Islet of Langerhans (tissue), 1 donor: ENCODE measurements at regions not wholly inside any gene's neighbourhood (a gene's known extent, or its start where the extent isn't known, plus 50 kb on each side); places are given as distances from the start of the nearest gene placed in this dataset.
"Not testable (repeated sequence)": the region's sequence is repeated elsewhere in the genome, so short reads cannot be mapped to it uniquely, and the experiment has no call there.

Experiments used
- FAIRE-seq: peaks from one replicate; lab custom pipeline; 2011; peaks lifted over from hg19 to GRCh38; lab: Jason Lieb, UNC

GRCh38 chr4:152063621-152064240 is 302.9 kb upstream of the GATB start:
- no peak for FAIRE-seq

DNA sequence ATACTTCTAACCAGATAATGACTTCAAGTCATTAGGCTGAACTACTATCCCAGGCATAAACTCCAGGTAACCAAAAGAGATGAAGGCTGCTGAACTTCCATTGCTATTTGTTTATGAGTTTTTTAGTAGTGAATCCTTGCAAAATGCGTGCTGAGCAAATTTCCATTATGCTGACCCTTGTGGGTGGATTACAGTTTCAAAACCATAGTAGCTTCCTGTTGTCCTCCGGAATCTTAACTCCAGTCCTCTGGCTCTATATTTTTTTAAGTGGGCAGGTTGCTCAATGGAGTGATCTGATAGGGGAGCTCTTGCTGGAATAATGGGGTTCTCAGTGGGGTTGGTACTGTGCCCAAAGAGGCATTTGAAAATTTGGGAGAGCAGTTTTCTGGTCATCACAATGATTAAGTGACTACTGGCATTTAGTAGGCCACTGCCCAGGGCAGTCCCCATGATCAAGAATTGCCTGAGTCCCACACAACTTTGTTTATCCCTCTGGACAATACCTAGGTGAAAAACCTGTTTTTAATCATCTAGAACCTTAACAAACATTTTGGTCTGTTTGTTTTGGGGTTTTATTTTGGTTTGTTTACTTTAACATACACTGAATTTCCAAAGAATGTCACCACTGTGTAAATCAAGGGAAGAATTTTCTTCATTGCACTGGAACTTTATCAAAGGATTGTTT is 302.3 kb upstream of the GATB start:
- FAIRE-seq = no peak

GRCh38 chr4:152054731-152055130 is 293.9 kb upstream of the GATB start:
- no peak for FAIRE-seq

GRCh38 chr4:152052451-152053057 is 291.7 kb upstream of the GATB start:
- FAIRE-seq = no peak

DNA sequence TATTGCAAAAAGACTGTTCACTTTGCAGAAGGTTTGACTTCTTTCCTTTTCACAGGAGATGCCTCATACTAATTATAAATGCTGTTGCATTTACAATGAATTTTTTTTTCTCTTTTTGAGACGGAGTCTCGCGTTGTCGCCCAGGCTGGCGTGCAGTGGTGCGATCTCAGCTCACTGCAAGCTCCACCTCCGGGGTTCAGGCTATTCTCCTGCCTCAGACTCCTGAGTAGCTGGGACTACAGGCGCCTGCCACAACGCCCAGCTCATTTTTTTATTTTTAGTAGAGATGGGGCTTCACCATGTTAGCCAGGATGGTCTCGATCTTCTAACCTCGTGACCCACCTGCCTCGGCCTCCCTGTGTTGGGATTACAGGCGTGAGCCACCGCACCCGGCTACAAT is 290.5 kb upstream of the GATB start:
- not testable (repeated sequence) for FAIRE-seq

DNA sequence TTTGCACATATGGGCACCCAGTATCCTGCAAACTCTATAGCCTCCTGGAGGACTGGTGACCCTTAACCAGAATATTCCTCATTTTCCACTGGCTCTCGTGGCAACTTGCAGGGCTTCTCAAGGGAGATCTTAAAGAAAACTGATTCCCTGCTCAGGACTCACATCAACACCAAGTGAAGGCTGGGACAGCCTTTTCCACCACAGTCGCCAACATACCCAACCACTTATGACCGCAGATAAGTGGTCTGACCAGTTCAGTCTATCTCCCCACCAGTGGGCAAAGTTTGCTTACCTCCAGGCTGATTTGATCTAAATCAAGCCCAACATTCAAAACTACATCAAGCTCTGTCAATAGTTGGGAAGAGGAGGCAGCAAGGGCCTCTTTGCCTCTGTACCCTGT is 289.3 kb upstream of the GATB start:
- FAIRE-seq = no peak

DNA sequence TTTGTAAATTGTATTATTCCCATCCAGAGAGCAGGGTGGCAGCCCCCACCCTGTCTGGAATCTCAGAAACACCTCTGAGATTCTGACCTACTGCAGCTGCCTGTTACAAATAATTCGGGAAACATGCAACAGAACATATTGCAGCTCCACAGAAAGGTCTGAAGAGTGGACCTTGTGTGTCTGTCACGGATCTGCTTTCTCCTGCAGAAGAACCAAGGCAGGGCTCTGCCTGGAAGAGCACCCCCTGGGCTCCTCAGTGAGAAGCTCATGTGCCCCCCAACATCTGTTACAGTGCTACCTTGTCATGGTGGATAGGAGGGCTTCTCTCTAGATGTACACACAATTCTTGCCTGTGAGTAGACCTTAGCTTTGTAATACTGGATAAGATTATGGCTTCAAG is 286.6 kb upstream of the GATB start:
- no peak for FAIRE-seq

GRCh38 chr4:152045807-152046571 is 285.2 kb upstream of the GATB start:
- FAIRE-seq = no peak

DNA sequence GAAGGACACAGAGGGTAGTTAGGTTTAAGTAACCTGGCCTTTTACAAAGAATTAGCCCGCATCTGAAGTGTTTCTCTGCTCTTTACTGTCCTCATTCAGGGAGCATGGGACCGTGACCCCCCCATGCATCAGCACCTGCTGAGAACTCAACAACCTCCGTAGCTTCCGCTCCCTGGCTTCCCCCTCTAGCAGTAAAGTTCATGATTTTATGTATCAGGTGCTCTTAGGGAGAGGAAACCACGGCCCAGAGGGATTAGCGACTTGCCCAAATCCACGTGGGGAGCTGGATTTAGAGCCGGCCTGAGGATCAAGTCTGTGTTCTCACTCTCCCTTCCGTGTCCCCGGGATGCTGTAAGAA is 284.6 kb upstream of the GATB start:
- no peak for FAIRE-seq

DNA sequence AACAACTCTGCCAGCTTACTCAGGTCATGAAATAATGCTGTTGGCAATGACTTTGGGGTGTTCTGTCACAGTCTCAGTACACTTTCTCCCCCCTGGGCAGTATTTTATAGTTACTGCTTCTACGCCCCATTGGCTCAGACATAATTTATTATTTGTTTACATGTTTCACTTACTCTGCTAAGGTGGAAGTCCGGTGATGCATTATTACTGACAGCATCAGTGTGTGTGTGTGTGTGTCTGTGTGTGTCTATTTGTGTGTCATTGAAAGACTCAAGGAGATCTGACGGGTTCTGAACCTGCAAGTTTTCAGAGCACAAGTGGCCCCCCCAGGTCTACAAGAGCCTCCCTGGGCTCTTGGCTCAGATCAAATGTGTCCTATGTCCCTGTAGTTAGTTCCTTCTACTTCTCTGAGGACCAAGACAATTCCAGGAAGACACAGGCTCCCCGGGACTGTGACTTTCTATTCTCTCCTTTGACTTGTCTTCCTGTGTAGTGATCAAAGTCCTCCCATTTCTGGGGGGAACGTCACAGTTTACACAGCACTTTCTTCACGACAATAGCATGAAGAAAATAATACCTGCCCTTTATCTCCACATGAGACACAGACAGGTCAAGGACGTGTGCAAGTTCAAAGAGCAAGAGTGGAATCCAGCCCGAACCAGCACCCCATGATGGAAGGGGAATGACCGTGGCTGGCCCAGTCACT is 283.7 kb upstream of the GATB start:
- FAIRE-seq = no peak

DNA sequence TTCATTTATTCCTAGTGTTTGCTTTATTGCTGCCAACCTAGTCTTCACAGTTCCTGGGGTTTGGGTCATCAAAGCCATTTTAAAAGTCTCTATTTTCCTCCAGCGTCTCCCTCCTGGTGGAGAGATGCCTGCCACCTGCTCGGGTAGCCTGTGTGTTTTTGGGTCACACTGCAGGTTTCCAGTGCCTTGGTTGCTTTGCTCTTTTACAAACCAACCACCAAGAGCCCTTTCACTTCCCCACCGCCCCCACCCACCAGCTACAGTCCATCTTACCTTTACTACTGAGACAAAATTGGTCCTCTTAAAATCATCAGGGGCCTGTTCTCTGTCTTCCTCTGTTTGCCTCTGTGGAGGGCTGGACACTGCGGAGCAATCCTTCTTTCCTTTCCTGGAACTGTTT is 280.5 kb upstream of the GATB start:
- FAIRE-seq = no peak

GRCh38 chr4:152039691-152040090 is 278.9 kb upstream of the GATB start:
- no peak for FAIRE-seq

DNA sequence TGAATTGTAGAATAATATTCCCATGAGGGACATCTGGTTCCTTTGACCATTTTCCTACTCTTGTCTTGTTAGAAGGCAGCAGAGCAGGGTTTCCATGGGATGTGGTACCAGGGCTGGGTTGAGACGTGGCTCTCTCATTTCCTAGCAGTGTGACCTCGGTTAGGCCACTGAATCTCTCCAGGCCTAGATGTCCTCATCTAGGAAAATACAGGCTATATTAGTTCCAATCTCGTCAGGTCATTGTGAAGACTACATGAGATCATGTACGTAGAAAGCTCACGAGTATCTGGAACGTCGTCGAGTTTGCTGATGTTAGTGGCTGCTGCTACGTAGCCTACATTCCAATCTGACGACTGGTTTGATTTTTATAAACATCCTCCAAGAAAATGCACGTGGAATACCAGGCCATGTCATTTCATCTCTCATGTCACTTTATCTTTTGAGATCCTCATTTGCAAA is 278.2 kb upstream of the GATB start:
- no peak for FAIRE-seq

GRCh38 chr4:152038238-152038637 is 277.4 kb upstream of the GATB start:
- no peak for FAIRE-seq

DNA sequence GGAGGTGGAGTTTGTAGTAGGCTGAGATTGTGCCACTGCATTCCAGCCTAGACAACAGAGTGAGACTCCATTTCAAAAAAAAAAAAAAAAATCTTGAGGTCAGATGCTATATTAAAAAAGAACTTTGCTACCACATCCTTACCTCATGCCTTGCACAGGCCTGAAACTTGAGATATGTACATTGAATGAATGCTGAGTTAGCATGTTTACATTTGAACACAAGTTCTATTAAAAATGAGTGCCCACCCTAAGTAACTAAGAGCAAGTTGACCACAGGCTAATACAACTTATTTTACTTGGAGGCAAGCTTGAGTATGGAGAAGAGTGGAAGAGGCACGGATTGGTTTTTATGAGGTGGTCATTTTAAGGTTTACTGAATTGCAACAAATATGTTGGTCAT is 276.6 kb upstream of the GATB start:
- FAIRE-seq = no peak

DNA sequence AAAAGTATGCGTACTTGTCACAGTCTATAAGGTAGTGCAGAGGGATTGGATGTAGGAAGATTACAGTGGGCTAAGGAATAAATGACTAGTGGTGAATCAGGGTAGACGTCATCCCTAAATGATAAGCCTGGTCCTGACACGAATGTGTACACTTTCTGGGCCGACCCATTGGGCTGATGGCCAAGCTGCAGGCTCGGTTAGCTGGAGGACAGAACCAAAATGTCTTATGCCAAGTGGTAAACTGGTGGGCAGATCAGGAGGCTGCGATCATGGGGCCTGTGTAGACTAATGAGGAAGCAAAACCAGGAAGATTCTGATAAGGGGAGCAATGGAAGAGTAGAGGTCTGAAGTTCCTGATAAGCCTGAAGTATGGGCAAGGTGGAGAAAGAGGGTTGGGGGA is 272.8 kb upstream of the GATB start:
- no peak for FAIRE-seq

DNA sequence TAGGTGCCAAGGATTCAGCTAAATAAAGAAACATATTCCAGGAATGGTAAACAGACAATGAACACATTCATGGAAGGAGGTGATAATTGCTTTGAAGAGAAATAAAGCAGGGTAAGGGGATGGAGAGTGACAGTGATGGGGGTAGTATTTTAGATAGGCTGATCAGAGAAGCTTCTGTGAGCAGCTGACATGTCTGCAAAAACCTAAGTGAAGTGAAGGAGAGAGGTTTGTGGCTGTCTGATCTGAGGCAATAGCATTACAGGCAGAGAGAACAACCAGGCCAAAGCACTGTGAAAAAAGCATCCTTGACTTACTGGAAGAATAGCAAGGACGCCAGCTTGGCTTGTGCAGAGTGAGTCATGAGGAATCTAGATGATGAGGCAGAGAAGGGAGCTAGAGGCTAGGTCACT is 271.9 kb upstream of the GATB start:
- FAIRE-seq = no peak

GRCh38 chr4:152029631-152030030 is 268.8 kb upstream of the GATB start:
- FAIRE-seq = no peak

GRCh38 chr4:152028131-152028530 is 267.3 kb upstream of the GATB start:
- no peak for FAIRE-seq

GRCh38 chr4:152024881-152025280 is 264.1 kb upstream of the GATB start:
- no peak for FAIRE-seq

- no peak for FAIRE-seq
Observed at GRCh38 chr4:152023674-152024073, 262.9 kb upstream of the GATB start.

- no peak for FAIRE-seq
Observed at GRCh38 chr4:152022543-152022942, 261.7 kb upstream of the GATB start.
